Immature natural killer cell (primary cell): ENCODE measurements at regions not wholly inside any gene's neighbourhood (a gene's known extent, or its start where the extent isn't known, plus 50 kb on each side); places are given as distances from the start of the nearest gene placed in this dataset.
"Not testable (repeated sequence)": the region's sequence is repeated elsewhere in the genome, so short reads cannot be mapped to it uniquely, and the experiment has no call there.

Experiments used
- DNase-seq, 3 donors: peaks; one replicate each; pipeline ENCODE4 v3.0.0; 2022; ENCODE audit warnings: mixed read lengths in 1 of 3
- H3K27ac Mint-ChIP-seq, 6 donors: one replicate each; pipeline ENCODE4 v1.8.0; 2020; ENCODE audit warnings: mixed read lengths in 6 of 6, mild to moderate bottlenecking in 5 of 6, inconsistent platforms in 4 of 6, moderate library complexity in 3 of 6
- H3K27me3 Mint-ChIP-seq, 3 donors: one replicate each; pipeline ENCODE4 v1.8.0; 2020 to 2021; ENCODE audit warnings: low read depth in 3 of 3, mild to moderate bottlenecking in 3 of 3, mixed read lengths in 3 of 3, moderate library complexity in 3 of 3, inconsistent platforms in 1 of 3
- H3K36me3 Mint-ChIP-seq, 3 donors: one replicate each; pipeline ENCODE4 v1.8.0; 2020; ENCODE audit warnings: mixed read lengths in 3 of 3, inconsistent platforms in 2 of 3, mild to moderate bottlenecking in 2 of 3
- H3K4me1 Mint-ChIP-seq, 2 donors: one replicate each; pipeline ENCODE4 v1.8.0; 2020; ENCODE audit warnings: inconsistent platforms in 2 of 2, mild to moderate bottlenecking in 2 of 2, mixed read lengths in 2 of 2, moderate library complexity in 1 of 2
- H3K4me3 Mint-ChIP-seq, 5 donors: one replicate each; pipeline ENCODE4 v1.8.0; 2020; ENCODE audit warnings: mild to moderate bottlenecking in 5 of 5, mixed read lengths in 5 of 5, inconsistent platforms in 3 of 5, moderate library complexity in 3 of 5
- H3K9me3 Mint-ChIP-seq, 6 donors: one replicate each; pipeline ENCODE4 v1.8.0; 2020; ENCODE audit warnings: mild to moderate bottlenecking in 6 of 6, mixed read lengths in 6 of 6, inconsistent platforms in 4 of 6, moderate library complexity in 3 of 6

DNA sequence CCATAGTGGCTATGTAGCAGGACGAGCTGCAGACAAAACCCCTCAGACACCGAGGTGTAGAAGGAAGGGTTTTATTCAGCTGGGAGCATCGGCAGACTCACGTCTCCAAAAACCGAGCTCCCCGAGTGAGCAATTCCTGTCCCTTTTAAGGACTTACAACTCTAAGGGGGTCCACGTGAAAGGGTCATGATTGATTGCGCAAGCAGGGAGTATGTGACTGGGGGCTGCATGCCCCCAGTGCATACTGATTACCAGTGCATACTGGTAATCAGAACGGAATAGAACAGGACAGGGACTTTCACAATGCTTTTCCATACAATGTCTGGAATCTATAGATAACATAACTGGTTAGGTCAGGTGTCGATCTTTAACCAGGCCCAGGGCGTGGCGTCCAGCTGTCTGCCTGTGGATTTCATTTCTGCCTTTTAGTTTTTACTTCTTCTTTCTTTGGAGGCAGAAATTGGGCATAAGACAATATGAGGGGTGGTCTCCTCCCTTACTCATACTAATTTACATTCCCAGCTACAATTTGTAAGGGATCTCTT, 447.3 kb downstream of the OTOL1 start:
- not testable (repeated sequence) for H3K4me3 Mint-ChIP-seq, H3K27me3 Mint-ChIP-seq, H3K4me1 Mint-ChIP-seq, H3K36me3 Mint-ChIP-seq, DNase-seq, H3K27ac Mint-ChIP-seq
- peaks cover 0 to 37% (median 9%) of the 10 kb centered on the region in 6 donors for H3K9me3 Mint-ChIP-seq

DNA sequence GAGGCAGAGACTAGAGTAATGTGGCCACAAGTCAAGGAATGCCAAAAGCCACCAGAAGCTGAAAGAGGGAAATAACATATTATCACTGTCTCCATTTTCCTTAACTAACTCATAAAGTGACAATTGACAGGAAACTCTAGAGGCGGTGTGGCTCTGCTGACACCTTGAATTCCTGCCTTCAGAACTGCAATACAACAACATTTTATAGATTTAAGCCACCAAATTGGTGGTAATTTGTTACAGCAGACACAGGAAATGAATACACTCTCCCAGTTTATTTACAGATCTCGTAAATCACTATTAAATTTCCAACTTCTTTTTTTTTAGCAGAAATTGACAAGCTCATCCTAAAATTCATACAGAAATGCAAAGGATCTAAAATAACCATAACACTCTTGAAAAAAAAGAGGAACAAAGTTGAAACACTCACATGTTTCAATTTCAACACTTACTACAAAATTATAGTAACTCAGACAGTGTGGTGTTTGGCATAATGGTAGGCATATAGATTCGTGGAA, 449.9 kb downstream of the OTOL1 start:
- no peak for DNase-seq
- Mint-ChIP-seq H3K4me1 (no peaks in the 10 kb centered on the region), H3K27ac (no peak overlapping the region), H3K4me3 (no peak overlapping the region), H3K27me3 (no peaks in the 10 kb centered on the region), H3K36me3 (no peaks in the 10 kb centered on the region), H3K9me3 (peaks cover 0 to 35% (median 9%) of the 10 kb centered on the region in 6 donors)

DNA sequence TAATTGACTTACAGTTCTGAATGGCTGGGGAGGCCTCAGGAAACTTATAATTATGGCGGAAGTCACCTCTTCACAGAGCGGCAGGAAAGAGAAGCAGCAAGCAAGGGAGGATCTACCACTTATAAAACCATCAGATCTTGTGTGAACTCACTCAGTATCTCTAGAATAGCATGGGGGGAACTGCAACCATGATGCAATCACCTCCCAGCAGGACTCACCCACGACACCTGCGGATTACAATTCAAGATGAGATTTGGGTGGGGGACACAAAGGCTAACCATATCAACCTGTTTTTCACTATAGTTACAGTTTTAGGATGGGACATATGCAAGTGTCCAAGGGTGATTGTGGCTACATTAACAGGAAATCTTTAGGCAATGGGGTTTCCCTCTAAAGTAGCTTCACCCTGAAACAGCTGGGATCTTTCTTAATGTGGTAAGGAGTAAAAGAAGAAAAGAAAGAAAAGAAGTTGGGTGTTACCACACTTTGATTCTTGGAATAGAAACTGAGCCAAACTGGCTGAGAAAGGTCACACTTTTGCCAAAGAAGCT, 453.8 kb downstream of the OTOL1 start:
- no peak overlapping the region for H3K27ac Mint-ChIP-seq
- H3K4me1 Mint-ChIP-seq: no peaks in the 10 kb centered on the region
- H3K4me3 Mint-ChIP-seq: no peak overlapping the region
- peaks cover 5 to 32% (median 8%) of the 10 kb centered on the region in 6 donors for H3K9me3 Mint-ChIP-seq
- no peaks in the 10 kb centered on the region for H3K36me3 Mint-ChIP-seq
- H3K27me3 Mint-ChIP-seq: no peaks in the 10 kb centered on the region
- DNase-seq: no peak

DNA sequence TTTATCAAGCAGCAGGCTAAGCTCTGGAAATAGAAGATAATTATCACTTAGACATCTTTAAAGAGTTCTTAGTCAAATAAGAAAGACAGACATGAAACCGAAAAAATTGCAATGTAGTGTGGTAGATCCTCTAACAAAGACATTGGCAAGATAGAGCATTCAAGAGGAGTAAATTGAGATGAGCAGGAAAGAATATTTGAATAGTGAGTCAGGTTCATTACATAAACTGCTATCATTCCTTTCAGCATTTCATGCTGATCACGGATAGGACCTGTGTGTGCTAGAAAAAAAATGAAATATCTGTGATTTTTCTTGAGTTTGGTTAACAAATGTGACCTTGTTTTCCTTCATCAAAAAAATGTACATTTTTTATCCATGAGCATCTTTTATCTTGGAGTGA, 460.9 kb downstream of the OTOL1 start:
- no peak for DNase-seq
- no peaks in the 10 kb centered on the region for H3K4me1 Mint-ChIP-seq
- no peak overlapping the region for H3K27ac Mint-ChIP-seq
- H3K4me3 Mint-ChIP-seq: no peak overlapping the region
- H3K9me3 Mint-ChIP-seq: peaks cover 6 to 53% (median 9%) of the 10 kb centered on the region in 6 donors
- no peaks in the 10 kb centered on the region for H3K36me3 Mint-ChIP-seq
- peaks cover 0 to 2% (median 0%) of the 10 kb centered on the region in 3 donors for H3K27me3 Mint-ChIP-seq

DNA sequence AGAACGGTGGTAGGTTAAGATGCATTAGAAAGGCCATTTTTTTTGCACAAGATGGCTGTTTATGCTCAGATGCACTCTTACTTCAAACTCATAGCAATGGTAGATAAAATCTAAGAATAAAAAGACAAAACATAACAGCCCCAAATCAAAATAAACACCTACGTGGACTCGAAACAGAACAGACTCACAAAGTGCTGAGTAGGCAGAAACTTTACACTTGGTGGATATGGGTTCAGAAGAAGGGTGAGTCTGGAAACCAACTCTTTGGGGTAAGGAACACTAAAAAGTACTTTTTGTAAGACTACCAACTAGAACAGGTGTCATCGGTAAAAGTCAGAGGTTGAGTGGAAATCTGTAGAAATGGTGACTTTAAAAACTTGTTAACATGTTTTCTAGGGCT, 468.2 kb downstream of the OTOL1 start:
- H3K9me3 Mint-ChIP-seq: peaks cover 10 to 42% (median 17%) of the 10 kb centered on the region in 6 donors
- H3K27ac Mint-ChIP-seq: no peak overlapping the region
- no peak overlapping the region for H3K4me3 Mint-ChIP-seq
- H3K27me3 Mint-ChIP-seq: no peaks in the 10 kb centered on the region
- peaks cover 0 to 4% (median 0%) of the 10 kb centered on the region in 3 donors for H3K36me3 Mint-ChIP-seq
- DNase-seq: no peak
- H3K4me1 Mint-ChIP-seq: no peaks in the 10 kb centered on the region

DNA sequence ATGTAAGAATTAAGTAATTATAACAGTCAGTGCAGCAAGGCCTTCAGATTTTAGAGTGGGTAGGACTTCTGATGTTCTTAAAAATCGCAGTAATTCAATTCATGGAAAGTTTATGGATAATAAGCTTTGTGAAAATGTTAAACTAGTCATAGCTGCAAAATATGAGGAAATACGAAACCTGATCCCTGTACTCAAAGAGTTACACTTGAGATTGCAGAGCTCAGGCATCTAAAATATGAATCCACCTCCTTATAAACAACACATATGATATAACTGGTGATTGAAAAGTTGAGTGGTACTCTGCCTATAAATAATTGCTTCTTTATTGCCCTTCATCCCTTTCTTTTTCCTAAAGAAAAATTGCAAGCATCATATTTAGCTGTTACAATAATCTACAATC, 473.3 kb downstream of the OTOL1 start:
- peaks cover 0 to 2% (median 0%) of the 10 kb centered on the region in 3 donors for H3K27me3 Mint-ChIP-seq
- no peaks in the 10 kb centered on the region for H3K4me1 Mint-ChIP-seq
- H3K36me3 Mint-ChIP-seq: no peaks in the 10 kb centered on the region
- DNase-seq: no peak
- no peak overlapping the region for H3K4me3 Mint-ChIP-seq
- H3K27ac Mint-ChIP-seq: no peak overlapping the region
- H3K9me3 Mint-ChIP-seq: peaks cover 5 to 29% (median 11%) of the 10 kb centered on the region in 6 donors

DNA sequence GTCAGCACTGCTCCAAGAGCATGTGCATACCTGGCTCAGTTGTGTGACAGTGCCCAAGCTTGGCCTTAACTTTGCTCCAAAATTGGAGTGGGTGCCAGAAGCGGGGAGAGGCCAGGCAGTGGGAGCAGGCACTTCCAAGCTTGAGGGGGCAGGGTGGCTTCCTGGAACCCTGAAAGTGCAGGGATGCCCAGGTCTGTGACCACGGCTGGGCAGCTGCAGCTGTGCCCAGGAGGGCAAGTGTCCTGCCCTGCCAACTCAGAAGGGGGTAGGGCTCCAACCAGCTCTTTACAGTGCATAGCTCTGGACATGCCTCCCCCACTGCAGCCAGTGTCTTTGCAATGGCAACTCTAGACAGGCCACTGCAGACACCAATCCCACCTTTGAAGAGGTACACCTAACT, 478.6 kb downstream of the OTOL1 start:
- H3K4me1 Mint-ChIP-seq: no peaks in the 10 kb centered on the region
- H3K4me3 Mint-ChIP-seq: no peak overlapping the region
- no peak overlapping the region for H3K27ac Mint-ChIP-seq
- no peaks in the 10 kb centered on the region for H3K36me3 Mint-ChIP-seq
- no peak for DNase-seq
- H3K27me3 Mint-ChIP-seq: peaks cover 0 to 2% (median 0%) of the 10 kb centered on the region in 3 donors
- H3K9me3 Mint-ChIP-seq: peaks cover 4 to 27% (median 11%) of the 10 kb centered on the region in 6 donors

DNA sequence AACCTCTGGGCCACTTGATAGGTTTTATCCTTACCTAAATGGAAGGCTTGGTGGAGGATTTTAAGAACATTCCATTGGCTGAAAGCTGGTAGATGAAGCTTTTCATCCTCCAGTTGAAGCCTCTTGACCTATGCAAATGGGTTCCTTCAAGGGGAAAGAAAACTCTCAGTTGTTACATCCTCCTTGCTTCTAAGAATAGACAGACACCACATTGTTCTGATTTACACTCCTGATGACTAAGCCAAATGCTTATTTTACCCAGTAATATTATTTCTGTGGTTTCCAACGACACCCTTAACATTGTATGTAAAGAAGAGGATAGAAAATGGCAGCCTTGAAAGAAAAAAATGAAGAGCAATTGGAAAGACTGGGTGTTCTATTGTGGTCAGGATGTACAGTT, 480.5 kb downstream of the OTOL1 start:
- Mint-ChIP-seq H3K4me1 (no peaks in the 10 kb centered on the region), H3K36me3 (no peaks in the 10 kb centered on the region)

DNA sequence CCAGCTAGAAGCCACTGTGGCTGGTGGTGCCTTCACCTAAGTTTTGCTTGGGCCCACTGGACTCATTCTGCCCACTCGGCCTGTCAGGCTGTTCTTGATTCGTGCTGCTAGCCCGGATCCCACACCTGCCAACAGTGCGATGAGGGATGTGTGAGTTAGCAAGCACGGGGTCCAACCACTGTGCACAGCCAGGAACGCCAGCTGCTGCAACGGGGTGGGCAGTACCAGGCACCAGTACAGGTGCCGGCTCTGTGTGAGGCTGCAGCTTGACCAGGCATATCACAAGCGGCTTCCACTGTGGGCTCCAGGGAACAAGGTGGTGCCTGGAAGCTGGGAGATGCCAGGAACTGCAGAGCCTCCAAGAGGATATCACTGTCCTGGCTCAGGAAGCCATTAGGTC, 481.2 kb downstream of the OTOL1 start:
- H3K27ac Mint-ChIP-seq: no peak overlapping the region
- H3K27me3 Mint-ChIP-seq: peaks cover 0 to 2% (median 0%) of the 10 kb centered on the region in 3 donors
- H3K9me3 Mint-ChIP-seq: peaks cover 0 to 21% (median 12%) of the 10 kb centered on the region in 6 donors
- no peaks in the 10 kb centered on the region for H3K4me1 Mint-ChIP-seq
- no peak for DNase-seq
- no peak overlapping the region for H3K4me3 Mint-ChIP-seq
- no peaks in the 10 kb centered on the region for H3K36me3 Mint-ChIP-seq

More for the DNA sequence above, 480.5 kb downstream of the OTOL1 start:
- no peak overlapping the region for H3K4me3 Mint-ChIP-seq
- DNase-seq: no peak
- peaks cover 0 to 2% (median 0%) of the 10 kb centered on the region in 3 donors for H3K27me3 Mint-ChIP-seq
- peaks cover 0 to 21% (median 11%) of the 10 kb centered on the region in 6 donors for H3K9me3 Mint-ChIP-seq
- H3K27ac Mint-ChIP-seq: no peak overlapping the region

DNA sequence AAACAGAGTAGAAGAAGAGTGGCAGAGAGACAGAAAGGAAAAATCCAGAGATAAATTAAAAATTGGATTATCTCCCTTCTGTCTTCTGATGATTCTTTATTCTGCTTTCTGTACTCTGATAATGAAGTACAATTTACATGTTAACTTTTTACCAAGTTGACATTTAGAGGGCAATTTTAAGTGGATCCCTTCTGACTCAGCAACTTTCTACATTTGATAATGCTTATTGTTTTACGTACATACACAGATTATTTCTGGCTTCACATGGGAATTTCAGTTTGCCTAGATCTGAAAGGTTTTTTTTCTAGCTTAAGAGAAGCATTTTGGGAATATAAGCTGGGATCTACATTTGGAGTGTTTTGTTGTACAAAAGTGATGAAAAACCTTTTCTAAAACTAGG, 491.3 kb downstream of the OTOL1 start:
- H3K4me3 Mint-ChIP-seq: no peak overlapping the region
- DNase-seq: no peak
- H3K27me3 Mint-ChIP-seq: no peaks in the 10 kb centered on the region
- no peaks in the 10 kb centered on the region for H3K4me1 Mint-ChIP-seq
- peaks cover 0 to 32% (median 14%) of the 10 kb centered on the region in 6 donors for H3K9me3 Mint-ChIP-seq
- no peak overlapping the region for H3K27ac Mint-ChIP-seq
- no peaks in the 10 kb centered on the region for H3K36me3 Mint-ChIP-seq

DNA sequence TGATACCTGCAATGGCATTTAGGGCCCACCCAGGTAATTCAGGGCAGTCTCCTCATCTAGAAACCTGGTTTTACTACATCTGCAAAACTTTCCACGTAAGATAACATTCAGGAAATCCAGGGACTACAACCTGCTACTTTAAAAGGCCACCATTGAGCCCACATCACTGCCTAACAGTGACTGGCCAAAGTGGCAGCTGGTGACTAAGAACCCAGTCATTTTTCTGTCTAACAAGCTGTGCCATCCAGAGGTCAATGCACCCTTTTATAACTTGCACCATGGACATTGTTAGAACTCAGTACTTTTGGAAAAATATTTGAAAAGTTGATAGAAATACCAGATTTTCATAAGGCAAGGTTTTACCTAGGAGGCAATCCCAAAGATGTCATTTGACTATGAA, 492.4 kb downstream of the OTOL1 start:
- Mint-ChIP-seq H3K9me3 (peaks cover 4 to 32% (median 14%) of the 10 kb centered on the region in 6 donors), H3K27ac (no peak overlapping the region), H3K27me3 (no peaks in the 10 kb centered on the region), H3K36me3 (no peaks in the 10 kb centered on the region), H3K4me3 (no peak overlapping the region), H3K4me1 (no peaks in the 10 kb centered on the region)
- no peak for DNase-seq

DNA sequence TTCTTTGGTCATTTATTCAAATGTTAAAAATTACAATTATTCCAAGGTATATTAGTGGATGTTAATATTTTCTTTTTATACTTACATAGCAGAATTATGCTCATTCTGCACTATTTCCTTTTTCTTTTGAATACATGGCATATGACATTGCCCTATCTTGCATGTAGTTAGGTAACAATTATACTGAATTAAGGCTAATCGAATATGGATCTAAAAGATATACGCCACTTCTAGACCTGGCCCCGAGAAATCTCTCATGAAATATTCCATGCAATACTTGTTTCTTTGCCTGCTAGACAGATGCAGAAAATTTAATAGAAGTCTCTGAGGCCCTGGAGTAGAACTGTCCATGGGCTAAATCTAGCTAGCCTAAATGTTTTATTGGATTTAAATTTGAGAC, 493.4 kb downstream of the OTOL1 start:
- H3K4me3 Mint-ChIP-seq: no peak overlapping the region
- no peaks in the 10 kb centered on the region for H3K4me1 Mint-ChIP-seq
- DNase-seq: no peak

DNA sequence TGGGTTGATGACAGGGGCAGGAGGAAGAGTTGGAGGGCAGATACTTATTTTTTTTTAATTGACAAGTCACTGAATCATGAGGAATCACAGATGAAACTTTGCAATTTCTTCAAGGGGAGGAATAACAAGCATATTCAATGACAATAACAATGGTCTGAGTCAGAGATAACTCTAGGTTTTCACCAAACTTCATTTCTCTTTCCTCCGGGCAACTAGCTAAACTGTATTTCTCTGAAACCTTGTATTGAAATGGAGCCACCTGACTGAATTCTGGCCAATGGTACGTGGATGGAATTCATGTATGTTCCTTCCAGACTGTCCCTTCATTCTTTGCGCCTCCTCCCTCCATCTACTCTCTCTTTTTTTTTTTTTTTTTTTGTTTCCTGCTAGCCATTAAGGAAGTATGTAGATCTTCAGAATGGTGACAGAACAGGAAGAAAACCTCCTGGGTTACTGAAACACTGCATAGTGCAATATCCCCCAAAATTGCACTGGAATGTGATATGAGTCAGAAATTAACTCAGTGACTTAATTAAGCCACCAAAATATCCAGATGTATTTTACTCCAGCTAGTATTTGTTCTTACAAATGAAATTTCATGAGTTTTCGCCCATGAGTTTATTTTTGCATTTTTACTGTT, 495.4 kb downstream of the OTOL1 start:
- no peak for DNase-seq
- no peaks in the 10 kb centered on the region for H3K4me1 Mint-ChIP-seq
- peaks cover 8 to 34% (median 13%) of the 10 kb centered on the region in 6 donors for H3K9me3 Mint-ChIP-seq
- H3K27me3 Mint-ChIP-seq: peaks cover 0 to 2% (median 0%) of the 10 kb centered on the region in 3 donors
- H3K36me3 Mint-ChIP-seq: no peaks in the 10 kb centered on the region
- no peak overlapping the region for H3K27ac Mint-ChIP-seq
- H3K4me3 Mint-ChIP-seq: no peak overlapping the region

More for the DNA sequence above, 493.4 kb downstream of the OTOL1 start:
- no peak overlapping the region for H3K27ac Mint-ChIP-seq
- H3K27me3 Mint-ChIP-seq: no peaks in the 10 kb centered on the region
- H3K9me3 Mint-ChIP-seq: peaks cover 5 to 29% (median 14%) of the 10 kb centered on the region in 6 donors
- no peaks in the 10 kb centered on the region for H3K36me3 Mint-ChIP-seq

DNA sequence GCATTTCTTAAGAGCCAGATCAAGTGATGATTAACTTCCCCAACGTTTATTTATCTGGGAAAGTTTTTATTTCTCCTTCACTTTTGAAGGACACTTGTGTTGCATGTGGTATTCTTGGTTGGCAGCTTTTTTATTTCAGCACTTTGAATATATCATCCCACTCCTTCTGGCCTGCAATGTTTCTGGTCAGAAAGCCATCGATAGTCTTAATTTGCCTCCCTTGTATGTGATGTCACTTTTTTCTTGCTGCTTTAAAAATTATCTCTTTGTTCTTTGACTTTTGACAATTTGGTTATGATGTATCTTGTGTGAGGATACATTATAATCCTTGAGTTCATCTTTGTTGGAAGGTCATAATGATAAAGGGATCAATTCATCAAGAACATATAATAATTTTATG, 503.2 kb downstream of the OTOL1 start:
- no peak overlapping the region for H3K27ac Mint-ChIP-seq
- no peak for DNase-seq
- no peak overlapping the region for H3K4me3 Mint-ChIP-seq
- H3K4me1 Mint-ChIP-seq: no peaks in the 10 kb centered on the region
- peaks cover 0 to 4% (median 0%) of the 10 kb centered on the region in 3 donors for H3K27me3 Mint-ChIP-seq
- no peaks in the 10 kb centered on the region for H3K36me3 Mint-ChIP-seq
- H3K9me3 Mint-ChIP-seq: peaks cover 15 to 70% (median 30%) of the 10 kb centered on the region in 6 donors
